ENCODE measurements at regions not wholly inside any gene's neighbourhood (a gene's known extent, or its start where the extent isn't known, plus 50 kb on each side); places are given as distances from the start of the nearest gene placed in this dataset.

GRCh38 chr9:88077071-88077617 is 61.1 kb downstream of the SPATA31C2 start:
- no peaks in the 10 kb centered on the region for H3K36me3 ChIP-seq (ENCODE audit: low read depth)
- no peak for TF ChIP-seq CTCF (IDR thresholded peaks at IDR 0.05)
- intact Hi-C loops (cut with DNase I, micrococcal nuclease), result no loop called here

GRCh38 chr9:88076286-88077070 is 61.8 kb downstream of the SPATA31C2 start:
- Histone ChIP-seq H3K4me1 (ENCODE audit: low read depth) (peaks cover 6% of the 10 kb centered on the region), H3K9me3 (no peaks in the 10 kb centered on the region), H3K36me3 (ENCODE audit: low read depth) (no peaks in the 10 kb centered on the region), H3K4me3 (peak overlapping the region; percentile 4)
- no peak for TF ChIP-seq CTCF (IDR thresholded peaks at IDR 0.05)
- ATAC-seq, result peak; percentile 94
- intact Hi-C loops (cut with DNase I, micrococcal nuclease), result no loop called here
- peak; percentile 90 to 95 (median 91) for DNase-seq

More at GRCh38 chr9:88077071-88077617, 61.1 kb downstream of the SPATA31C2 start:
- ATAC-seq (no peak), DNase-seq (peak in 1 of 3 donors; percentile 17)
- H3K4me1 ChIP-seq (ENCODE audit: low read depth), result peaks cover 6% of the 10 kb centered on the region
- no peaks in the 10 kb centered on the region for H3K9me3 ChIP-seq
- no peak overlapping the region for H3K4me3 ChIP-seq

GRCh38 chr9:88075966-88076285 is 62.3 kb downstream of the SPATA31C2 start:
- intact Hi-C loops (cut with DNase I, micrococcal nuclease), result no loop called here
- ATAC-seq (no peak), DNase-seq (no peak)
- no peak for TF ChIP-seq CTCF (IDR thresholded peaks at IDR 0.05)
- H3K4me1 ChIP-seq (ENCODE audit: low read depth), result peaks cover 6% of the 10 kb centered on the region
- peak overlapping the region; percentile 4 for H3K4me3 ChIP-seq
- H3K36me3 ChIP-seq (ENCODE audit: low read depth), result no peaks in the 10 kb centered on the region
- H3K9me3 ChIP-seq, result no peaks in the 10 kb centered on the region

GRCh38 chr9:88075506-88075905 is 62.8 kb downstream of the SPATA31C2 start:
- intact Hi-C loops (cut with DNase I, micrococcal nuclease), result no loop called here
- no peak for ATAC-seq
- Histone ChIP-seq H3K36me3 (ENCODE audit: low read depth) (no peaks in the 10 kb centered on the region), H3K9me3 (no peaks in the 10 kb centered on the region), H3K4me3 (no peak overlapping the region), H3K4me1 (ENCODE audit: low read depth) (peaks cover 6% of the 10 kb centered on the region)
- no peak for DNase-seq
- no peak for TF ChIP-seq CTCF (IDR thresholded peaks at IDR 0.05)

GRCh38 chr9:88074931-88075330 is 63.3 kb downstream of the SPATA31C2 start:
- ATAC-seq, result no peak
- H3K36me3 ChIP-seq (ENCODE audit: low read depth), result no peaks in the 10 kb centered on the region
- no peaks in the 10 kb centered on the region for H3K9me3 ChIP-seq
- no peak overlapping the region for H3K4me3 ChIP-seq
- intact Hi-C loops (cut with DNase I, micrococcal nuclease), result no loop called here
- H3K4me1 ChIP-seq (ENCODE audit: low read depth), result peaks cover 6% of the 10 kb centered on the region
- DNase-seq, result no peak
- TF ChIP-seq CTCF (IDR thresholded peaks at IDR 0.05), result no peak

Measured in mucosa of descending colon (tissue), 3 donors.